HT-29 (cell line): ENCODE measurements at regions not wholly inside any gene's neighbourhood (a gene's known extent, or its start where the extent isn't known, plus 50 kb on each side); places are given as distances from the start of the nearest gene placed in this dataset.

Source experiments
- DNase-seq: peaks from one replicate; pipeline ENCODE4 v3.0.0-alpha.2; 2015; ENCODE audit warnings: low spot score

DNA sequence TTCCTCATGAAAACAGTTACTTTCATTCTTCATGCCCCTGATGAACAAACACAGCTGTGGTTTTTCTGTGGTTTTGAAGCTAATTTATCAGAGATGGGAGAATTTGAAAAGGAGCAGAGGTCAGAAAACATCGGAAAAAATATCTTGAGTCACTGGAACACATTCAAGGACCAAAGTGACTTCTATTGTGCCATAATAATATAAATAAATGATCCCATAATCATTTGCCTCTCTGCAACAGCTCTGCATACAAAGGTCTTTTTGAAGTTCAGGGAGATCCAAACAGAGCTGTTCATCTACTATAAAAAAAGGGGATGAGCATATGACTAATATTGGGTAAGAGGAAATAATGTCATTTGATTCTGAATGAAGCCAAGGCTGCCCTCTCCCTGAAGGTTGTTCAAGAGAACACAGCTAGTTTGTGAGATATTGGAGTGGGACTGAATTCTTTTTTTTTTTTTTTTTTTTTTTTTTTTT, 201.3 kb upstream of the GALNT5 start:
- peak; percentile 72 for DNase-seq

GRCh38 chr2:157058161-157058560, 199.3 kb upstream of the GALNT5 start:
- DNase-seq = no peak

DNA sequence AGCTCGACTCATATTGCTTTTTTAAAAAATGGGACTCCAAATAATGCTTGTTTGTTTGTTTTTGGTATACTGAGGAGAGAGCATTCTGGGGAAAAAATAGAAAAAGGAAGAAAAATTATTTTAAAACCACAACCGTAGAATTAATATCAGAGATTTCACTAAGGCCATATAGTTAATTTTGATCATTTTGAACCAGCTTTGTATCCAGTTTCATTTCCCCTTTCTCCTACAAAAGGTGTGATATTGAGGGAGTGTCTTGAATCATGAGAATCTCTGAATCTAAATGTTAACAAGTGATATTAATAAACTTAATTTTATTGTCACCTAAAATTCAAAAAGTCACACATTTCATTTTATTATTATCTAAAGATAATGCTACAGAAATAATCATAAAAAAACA, 198.5 kb upstream of the GALNT5 start:
- DNase-seq = no peak

GRCh38 chr2:157061799-157062198, 195.7 kb upstream of the GALNT5 start:
- no peak for DNase-seq

GRCh38 chr2:157067562-157067961, 189.9 kb upstream of the GALNT5 start:
- no peak for DNase-seq

DNA sequence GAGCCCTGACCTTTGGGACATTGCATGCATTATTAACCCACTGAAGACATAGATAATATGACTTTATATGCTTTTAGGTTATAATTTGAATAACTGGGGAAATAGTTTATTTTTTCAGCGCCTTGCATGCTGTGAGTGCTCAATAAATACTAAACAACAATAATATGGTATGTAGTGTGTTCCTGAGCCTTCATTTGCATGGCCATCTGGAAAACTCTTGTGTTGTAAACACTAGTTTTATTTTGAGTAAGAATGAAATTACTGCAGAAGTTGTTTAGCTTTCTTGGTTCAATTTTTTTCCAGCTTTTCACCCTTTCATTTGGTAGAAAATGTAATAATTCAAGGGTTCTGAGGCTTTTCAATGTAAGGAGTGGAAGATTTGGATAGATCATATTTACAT, 189.3 kb upstream of the GALNT5 start:
- no peak for DNase-seq

- DNase-seq = no peak
Observed at GRCh38 chr2:157075924-157076323, 181.6 kb upstream of the GALNT5 start.

DNA sequence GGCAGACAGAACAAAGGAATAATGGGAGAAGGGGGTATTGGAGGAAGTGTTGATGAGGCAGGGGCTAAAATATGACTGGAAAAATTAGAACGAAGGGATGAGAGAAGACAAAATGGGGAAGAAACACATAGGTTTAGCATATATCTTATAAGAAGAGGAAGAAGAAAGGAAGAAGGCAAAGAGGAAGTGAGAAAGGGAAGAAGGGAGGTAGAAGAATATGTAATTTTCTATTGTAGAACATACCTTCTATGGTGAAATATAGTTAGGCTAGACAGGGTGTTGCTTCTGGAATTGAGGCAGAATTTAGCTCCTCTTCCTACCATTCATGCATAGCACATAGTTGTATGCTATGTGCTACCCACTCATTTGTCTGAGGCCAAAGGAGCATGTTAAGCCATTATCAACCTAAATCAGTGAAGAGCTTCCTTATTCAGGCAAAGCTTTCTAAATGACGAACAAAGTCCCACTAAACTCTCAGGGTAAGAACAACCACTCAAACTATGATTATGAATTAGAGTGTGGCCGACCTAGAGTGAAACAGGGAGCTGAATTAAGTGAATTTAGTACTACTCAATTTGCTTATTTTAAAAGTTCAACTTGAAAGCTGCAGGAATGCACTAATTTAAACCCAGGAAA, 180.9 kb upstream of the GALNT5 start:
- no peak for DNase-seq

- DNase-seq = no peak
Observed at GRCh38 chr2:157077753-157078350, 179.7 kb upstream of the GALNT5 start.

DNA sequence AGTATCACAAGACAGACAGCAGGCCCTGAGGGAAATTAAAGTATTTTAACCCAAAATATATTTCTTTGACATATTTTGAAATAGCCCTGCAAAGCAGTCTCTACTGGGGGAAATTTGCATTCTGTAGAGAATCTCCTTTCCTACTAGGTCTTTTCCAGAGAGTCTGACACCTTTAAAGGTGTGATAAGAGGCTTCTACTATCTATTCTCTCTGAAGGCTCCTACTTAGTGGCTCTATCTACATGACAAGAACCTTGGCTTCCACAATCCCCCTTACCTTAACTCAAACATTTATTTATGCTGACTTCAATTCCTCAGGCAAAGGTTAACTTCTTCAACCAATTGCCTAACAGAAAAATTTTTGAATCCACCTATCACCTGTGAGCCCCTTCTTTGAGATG, 174.6 kb upstream of the GALNT5 start:
- DNase-seq = no peak

DNA sequence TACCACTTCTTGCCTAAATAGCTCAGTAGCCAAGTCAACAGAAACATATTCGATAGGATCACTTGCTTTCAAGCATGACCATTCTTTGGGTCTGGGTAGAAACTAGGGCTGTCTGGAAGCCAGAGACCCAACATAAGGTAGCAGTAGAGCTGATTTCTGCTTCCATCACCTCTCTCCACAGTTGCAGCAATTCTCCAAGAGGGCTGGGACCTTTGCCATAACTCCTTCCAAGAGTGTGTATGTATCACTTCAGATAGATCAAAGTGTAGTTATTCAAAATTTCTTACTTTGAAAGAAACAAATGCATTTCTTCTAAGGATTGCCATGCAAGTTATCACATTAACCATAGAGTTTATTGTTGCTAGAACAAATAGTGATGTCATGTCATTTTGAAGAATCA, 172.0 kb upstream of the GALNT5 start:
- no peak for DNase-seq

DNA sequence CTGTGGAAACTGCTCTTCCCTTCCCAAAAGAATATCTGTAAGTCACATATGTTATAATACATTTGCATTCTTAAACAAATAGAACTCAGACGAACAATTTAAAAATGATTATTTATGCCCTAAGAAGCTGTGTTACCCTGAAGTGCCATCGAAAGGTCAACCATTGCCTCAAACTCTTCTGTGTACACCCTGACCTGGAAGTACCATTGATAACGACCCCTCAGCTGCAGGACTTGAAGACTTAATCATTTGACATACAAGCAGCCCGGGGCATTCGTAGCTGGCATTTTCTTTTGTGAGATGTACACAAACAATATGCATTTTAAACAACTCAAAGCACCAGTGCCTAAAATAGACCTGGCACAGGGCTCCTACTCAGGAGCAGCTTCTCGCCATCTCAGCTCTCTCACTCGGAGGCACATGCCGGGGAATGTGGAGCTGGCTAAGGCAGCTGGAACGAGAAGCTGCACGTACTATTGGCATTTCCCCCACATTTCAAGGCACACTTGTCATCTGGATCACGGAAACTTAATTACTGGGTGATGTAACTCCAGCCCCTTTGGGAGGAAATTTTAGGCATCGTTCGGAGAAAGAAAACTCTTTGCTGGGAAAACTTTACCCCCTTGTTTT, 170.0 kb upstream of the GALNT5 start:
- DNase-seq = no peak

- peak; percentile 22 for DNase-seq
Observed at GRCh38 chr2:157093666-157094065, 163.8 kb upstream of the GALNT5 start.

- DNase-seq = no peak
Observed at GRCh38 chr2:157105372-157105771, 152.1 kb upstream of the GALNT5 start.

DNA sequence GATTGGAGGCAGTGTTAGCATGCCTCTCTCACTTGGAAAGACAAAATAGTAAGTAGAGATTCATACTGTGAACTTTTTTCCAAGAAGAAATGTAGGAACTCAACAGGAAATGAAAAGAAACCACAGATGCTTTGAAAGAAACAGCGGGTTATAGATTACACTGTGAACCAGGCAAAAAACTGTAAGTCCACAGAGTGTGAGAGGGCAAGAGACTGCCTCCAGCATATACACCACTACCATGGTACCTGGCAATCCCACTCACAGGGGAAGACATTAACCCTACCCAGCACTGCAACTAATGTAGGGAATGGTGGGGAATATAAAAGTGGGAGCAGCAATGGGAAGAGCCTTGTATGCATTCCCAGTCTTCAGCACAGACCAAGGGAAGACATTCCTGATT, 150.6 kb upstream of the GALNT5 start:
- DNase-seq = peak; percentile 3

GRCh38 chr2:157107460-157107859, 150.0 kb upstream of the GALNT5 start:
- peak; percentile 40 for DNase-seq

DNA sequence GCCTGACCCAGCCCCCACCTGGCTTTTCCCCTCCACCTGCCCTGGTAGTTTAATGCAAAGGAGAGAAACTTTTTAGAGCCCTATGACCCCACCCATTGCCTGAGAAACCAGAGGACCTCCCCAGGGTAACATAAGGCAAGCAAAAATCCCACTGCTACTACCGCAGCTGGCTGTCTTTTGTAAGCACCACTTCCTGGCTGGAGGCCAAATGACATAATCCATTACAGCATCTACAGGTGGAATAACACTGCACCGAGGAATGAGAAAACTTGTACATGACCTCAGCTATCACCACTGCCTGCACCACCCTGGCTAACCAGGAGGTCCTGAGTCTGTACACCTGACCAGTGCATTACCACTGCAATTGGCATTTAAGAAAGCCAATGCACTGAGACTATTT, 149.6 kb upstream of the GALNT5 start:
- DNase-seq = peak; percentile 81

GRCh38 chr2:157122776-157123175, 134.7 kb upstream of the GALNT5 start:
- no peak for DNase-seq

GRCh38 chr2:157124731-157125130, 132.8 kb upstream of the GALNT5 start:
- DNase-seq = no peak

- DNase-seq = no peak
Observed at GRCh38 chr2:157125685-157126084, 131.8 kb upstream of the GALNT5 start.

- DNase-seq = no peak
Observed at GRCh38 chr2:157127249-157128012, 130.1 kb upstream of the GALNT5 start.

- no peak for DNase-seq
Observed at GRCh38 chr2:157143901-157144300, 113.6 kb upstream of the GALNT5 start.
